HG02870 (cell line): ENCODE measurements at regions not wholly inside any gene's neighbourhood (a gene's known extent, or its start where the extent isn't known, plus 50 kb on each side); places are given as distances from the start of the nearest gene placed in this dataset.

Experiments
- ATAC-seq: cut with Tn5 transposase; IDR thresholded peaks from one replicate; pipeline ENCODE4 v1.9.1; 2021; ENCODE audit warnings: mild to moderate bottlenecking, moderate library complexity; ENCODE audit not compliant: unreplicated experiment

DNA sequence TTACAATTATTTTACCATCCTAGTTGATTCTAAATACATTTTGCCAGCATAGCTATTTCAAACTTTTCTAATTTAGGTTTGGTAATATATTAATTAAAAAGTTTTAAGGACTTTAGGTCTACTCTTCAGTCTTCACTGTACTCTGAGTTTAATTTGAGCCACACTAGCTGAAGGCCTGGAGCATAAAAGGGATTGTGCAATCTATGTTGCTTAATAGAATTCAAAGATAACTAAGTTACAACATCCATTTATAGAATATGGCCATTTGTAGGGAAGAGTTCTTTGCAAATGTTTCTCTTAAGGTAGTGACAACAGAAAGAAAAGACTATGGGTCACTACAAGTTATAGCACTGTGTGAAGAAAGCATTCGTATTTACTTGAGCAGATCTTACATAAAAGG, 702.2 kb upstream of the NRXN1 start:
- no peak for ATAC-seq

DNA sequence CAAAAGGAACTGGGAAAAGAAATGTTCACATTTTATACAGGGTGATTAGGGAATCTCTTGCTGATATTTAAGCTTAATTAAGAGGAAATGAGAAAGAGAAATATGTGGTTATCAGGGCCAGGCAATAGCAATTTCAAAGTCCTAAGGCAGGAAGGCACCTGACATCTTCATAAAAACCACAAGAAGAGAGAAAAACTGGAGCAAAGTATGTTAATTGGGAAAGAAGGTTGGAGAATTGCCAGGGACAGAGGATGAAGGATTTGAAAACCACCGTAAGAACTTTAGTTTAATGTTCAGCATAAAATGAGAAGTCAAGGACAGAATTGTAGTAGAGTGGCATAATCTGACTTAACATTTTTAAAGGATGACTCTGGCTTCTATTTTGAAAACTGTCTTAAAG, 691.8 kb upstream of the NRXN1 start:
- ATAC-seq = no peak

DNA sequence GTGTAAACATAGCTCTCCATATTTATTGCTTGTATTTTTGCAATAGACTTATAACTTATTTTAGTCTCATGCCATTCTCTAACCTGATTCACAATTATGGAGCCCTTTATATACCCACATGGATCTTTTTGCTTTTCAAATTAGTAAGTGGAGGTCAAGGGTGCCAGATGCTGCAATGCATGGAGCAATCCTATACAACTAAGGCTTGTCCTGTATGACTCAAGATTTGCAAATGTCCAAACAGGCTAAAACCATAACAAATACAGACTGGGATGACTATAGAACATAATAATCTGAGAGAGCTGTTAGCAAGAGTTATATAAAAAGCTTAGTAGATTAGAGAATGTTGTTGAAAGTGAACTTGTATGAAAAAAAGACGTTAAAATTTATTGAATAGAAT, 690.4 kb upstream of the NRXN1 start:
- ATAC-seq = no peak

GRCh38 chr2:51720826-51721225, 688.9 kb upstream of the NRXN1 start:
- no peak for ATAC-seq

DNA sequence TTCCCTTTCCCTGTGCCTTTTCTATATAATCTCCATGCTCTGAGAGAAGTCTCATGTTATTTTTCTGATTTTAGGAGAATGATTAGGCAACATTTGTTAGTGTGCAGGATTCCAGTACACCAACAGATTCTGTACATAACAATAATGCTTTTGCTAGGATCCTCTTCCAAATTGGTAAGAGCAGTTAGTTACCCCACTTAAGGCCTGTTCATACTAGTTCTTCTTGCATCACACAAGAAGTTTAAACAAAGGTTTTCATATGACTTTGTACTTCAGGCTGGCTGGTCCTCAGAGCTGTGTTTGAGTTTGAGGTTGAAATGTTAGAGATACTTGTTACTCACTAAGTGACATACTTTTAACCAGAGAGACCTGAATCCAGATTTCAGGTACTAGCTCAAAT, 686.9 kb upstream of the NRXN1 start:
- ATAC-seq = no peak

DNA sequence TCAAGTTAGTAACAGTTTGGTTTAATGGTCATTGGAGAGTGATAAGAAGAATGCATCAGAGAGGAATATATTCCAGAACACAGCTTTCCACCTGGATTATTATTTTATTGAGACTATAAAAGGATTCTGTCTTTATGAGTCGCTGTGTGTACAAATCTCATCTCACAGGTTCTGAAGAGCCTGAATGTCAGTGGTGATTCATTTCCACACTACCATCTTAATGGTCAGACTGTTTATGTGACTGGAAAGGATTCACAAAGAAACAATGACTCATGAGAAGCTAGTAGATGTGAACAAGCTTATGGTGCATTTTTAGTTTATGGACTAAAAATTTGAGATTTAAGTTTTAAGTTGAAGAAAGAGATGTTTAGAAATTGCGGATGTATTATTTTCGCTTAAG, 685.4 kb upstream of the NRXN1 start:
- no peak for ATAC-seq

DNA sequence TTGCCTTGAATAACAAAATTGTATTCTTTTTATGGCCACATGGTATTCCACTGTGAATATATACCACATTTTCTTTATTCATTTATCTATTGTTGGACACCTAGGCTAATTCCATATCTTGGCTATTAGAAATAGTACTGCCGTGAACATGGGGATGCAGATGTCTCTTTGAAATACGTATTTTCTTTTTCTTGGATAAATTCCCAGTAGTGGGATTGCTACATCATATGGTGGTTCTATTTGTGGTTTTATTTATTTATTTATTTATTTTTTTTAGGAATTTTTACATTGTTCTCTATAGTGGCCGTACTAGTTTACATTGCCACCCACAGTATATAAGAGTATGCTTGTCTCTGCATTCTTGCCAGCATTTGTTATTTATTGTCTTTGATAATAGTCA, 679.8 kb upstream of the NRXN1 start:
- ATAC-seq = no peak

- ATAC-seq = peak; percentile 88
These were observed 678.3 kb upstream of the NRXN1 start for GRCh38 chr2:51710222-51710621.

GRCh38 chr2:51707625-51708024, 675.7 kb upstream of the NRXN1 start:
- no peak for ATAC-seq

- ATAC-seq = no peak
These were observed 674.3 kb upstream of the NRXN1 start for GRCh38 chr2:51706220-51706619.

DNA sequence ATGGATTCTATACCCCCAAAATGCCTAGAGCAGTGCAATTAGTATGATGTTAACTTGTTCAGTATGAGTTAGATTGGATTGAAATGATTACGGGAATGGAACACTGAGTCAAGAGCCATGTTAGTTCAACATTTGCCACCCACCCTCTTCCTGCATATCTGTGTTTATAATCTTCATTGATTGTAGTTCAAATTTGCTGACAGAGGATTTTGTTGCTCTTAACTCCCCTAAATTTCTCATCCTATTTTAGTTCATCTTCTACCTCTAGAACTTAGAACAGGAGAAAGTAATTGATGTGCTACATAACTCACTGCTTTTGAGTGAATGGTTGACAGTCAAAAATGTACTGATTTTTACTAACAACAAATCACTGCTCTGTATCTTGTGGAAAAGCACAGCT, 673.5 kb upstream of the NRXN1 start:
- no peak for ATAC-seq

GRCh38 chr2:51698021-51698420, 666.1 kb upstream of the NRXN1 start:
- ATAC-seq = no peak

DNA sequence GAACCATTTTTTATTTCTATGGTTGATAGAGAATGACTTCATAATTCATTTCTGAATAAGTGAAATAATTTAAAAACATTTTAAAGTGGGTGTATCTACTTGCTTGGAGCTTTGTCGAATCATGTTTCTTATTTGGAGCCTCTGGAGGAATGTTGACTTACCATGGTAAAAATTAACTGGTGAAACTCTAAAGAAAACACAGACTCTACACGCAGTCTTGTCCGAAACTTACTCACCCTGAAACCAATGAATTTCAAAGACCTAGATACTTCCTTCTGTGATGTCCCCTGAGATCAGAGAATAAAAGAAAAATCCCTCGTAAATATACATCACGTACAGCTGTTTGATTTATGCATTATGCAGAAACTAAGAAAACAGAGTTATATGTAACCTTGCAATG, 665.2 kb upstream of the NRXN1 start:
- ATAC-seq = no peak

GRCh38 chr2:51695531-51695930, 663.6 kb upstream of the NRXN1 start:
- ATAC-seq = no peak

DNA sequence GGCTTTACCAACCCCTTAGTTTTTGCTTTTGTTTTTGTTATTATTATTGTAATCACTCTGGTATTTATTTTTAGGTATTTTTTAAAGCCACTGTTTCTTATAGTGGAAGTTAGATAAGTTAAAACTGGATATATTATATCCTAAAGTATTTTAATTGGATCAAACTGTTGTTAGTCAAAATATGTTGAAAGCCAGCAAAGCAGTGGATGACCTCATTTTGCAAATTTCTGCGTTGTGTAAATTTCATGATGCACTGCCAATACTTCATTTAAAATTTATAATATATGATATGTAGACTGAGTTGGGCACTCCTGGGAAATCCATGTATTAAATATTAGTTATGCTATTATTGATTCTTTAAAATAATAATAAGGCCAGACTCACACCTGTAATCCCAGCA, 661.7 kb upstream of the NRXN1 start:
- no peak for ATAC-seq

GRCh38 chr2:51681854-51682253, 649.9 kb upstream of the NRXN1 start:
- no peak for ATAC-seq

DNA sequence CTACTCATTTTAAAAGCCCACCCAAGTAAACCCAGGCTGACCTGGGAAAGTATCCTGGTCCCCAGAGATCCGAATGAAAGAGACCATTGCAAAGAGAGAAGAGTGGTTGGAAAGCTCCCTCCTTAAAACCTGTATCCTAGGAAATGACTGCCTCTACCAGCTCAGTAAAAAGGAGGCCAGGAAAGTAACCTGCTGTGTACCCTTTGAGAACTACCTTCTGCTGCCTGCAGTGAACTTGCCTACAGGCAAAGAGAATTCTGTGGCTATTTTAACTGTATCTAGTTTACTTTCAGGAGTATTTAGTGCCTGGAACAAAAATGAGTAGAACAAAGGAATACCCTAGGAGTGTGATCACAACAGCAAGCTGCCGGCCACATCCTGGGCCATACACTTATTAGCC, 641.7 kb upstream of the NRXN1 start:
- ATAC-seq = no peak

GRCh38 chr2:51667679-51668078, 635.7 kb upstream of the NRXN1 start:
- ATAC-seq = no peak

DNA sequence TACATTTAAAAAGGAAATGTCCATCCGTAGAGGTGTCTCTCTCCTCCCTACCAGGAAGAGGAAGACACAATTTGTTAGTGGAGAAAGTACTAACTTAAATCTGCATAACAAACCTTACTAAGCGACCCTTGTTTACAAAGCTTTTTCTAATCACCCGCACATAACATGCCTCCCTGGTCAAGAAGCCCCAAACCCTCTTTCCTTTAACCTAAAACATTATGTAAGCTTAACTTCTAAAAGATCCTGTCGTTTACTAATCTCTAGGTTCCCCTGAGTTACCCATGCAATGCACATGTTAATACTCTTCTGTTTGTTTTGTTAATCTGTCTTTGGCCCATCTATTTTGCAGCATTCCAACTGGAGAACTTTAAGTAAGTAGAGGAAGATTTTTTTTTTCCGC, 630.3 kb upstream of the NRXN1 start:
- ATAC-seq = no peak

GRCh38 chr2:51657849-51658248, 625.9 kb upstream of the NRXN1 start:
- no peak for ATAC-seq

- ATAC-seq = no peak
These were observed 618.8 kb upstream of the NRXN1 start for GRCh38 chr2:51650769-51651168.

GRCh38 chr2:51649366-51649765, 617.4 kb upstream of the NRXN1 start:
- ATAC-seq = no peak

DNA sequence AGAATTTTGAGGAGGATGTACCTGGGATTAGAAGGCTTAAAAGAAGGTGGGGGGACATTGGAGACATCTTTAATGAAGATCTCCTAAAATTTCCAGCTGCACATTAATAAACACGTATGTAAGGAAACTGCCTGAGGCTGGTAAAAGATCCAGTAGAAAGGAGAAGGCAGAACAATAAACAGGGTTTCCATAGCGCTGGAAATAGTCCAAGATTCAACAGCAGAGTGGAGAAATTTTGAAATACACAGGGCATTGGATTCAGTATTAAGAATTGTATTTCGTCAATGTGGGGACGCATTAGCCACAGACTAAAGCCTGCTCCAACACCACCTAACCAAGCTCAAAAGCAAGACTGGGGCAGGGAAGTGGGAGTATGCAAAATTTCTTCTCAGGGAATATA, 606.9 kb upstream of the NRXN1 start:
- no peak for ATAC-seq

DNA sequence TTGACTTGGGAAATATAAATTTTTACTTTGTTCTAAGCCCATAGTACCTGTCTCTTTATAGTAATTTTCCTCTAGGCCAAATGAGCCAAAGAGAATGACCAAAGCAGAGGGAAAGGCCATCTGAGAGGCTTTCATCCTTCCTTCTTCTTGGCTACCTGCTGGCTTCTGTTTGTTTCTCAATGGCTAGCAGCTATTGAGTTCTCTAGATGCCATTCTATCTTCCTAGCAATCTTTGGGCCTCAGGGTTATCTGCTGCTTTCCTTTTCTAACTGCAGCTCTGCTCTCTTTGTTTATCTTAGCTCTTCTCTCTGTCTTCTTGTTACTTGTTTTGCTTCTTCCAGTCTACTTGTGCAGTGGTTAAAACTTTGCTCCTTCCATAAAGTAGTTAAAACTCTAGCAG, 601.1 kb upstream of the NRXN1 start:
- no peak for ATAC-seq
